ENCODE measurements at regions not wholly inside any gene's neighbourhood (a gene's known extent, or its start where the extent isn't known, plus 50 kb on each side); places are given as distances from the start of the nearest gene placed in this dataset.

DNA sequence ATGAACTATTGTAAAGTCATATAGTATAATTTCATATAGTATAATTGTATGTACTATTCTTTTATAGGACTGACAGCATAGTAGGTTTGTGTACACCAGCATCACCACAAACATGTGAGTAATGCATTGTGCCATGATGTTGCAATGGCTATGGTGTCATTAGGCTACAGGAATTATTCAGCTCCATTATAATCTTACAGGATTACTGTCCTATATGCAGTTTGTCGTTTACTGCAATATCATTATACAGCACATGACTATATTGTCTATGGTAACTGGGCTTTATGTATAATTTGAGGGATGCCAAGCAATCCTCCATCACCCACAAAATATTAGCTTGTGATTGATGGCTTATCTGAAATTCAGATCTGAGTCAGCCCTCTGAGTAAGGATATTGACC lies 54.2 kb upstream of the PBX1 start:
- no peak overlapping the region for H3K4me3 ChIP-seq (ENCODE audit: control insufficient read depth, low read depth, low read length)
- DNase-seq (ENCODE audit: low read depth) = no peak
- TF ChIP-seq, protein P1, sequence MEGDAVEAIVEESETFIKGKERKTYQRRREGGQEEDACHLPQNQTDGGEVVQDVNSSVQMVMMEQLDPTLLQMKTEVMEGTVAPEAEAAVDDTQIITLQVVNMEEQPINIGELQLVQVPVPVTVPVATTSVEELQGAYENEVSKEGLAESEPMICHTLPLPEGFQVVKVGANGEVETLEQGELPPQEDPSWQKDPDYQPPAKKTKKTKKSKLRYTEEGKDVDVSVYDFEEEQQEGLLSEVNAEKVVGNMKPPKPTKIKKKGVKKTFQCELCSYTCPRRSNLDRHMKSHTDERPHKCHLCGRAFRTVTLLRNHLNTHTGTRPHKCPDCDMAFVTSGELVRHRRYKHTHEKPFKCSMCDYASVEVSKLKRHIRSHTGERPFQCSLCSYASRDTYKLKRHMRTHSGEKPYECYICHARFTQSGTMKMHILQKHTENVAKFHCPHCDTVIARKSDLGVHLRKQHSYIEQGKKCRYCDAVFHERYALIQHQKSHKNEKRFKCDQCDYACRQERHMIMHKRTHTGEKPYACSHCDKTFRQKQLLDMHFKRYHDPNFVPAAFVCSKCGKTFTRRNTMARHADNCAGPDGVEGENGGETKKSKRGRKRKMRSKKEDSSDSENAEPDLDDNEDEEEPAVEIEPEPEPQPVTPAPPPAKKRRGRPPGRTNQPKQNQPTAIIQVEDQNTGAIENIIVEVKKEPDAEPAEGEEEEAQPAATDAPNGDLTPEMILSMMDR (IDR thresholded peaks at IDR 0.05; ENCODE audit: control insufficient read depth, insufficient read depth, low read depth, low read length, missing control alignments) = no peak
